Loucy (cell line): ENCODE measurements at regions not wholly inside any gene's neighbourhood (a gene's known extent, or its start where the extent isn't known, plus 50 kb on each side); places are given as distances from the start of the nearest gene placed in this dataset.

Source experiments
- H2AFZ ChIP-seq: fragments of 200-600 bp; sonication (generic); 2 replicates; pipeline ENCODE4 v1.6.0; 2016; ENCODE audit warnings: antibody characterized with exemption, mild to moderate bottlenecking, low read length, moderate library complexity
- H3F3A ChIP-seq: fragments of 200-600 bp; 2 replicates; pipeline ENCODE4 v1.6.0; 2016; ENCODE audit warnings: antibody characterized with exemption, low read depth, mild to moderate bottlenecking
- H3K27me3 ChIP-seq: fragments of 200-600 bp; sonication (generic); 2 replicates; pipeline ENCODE4 v1.6.1; 2014; ENCODE audit warnings: low read length, mild to moderate bottlenecking; ENCODE audit not compliant: insufficient read depth, poor library complexity, severe bottlenecking
- H3K36me3 ChIP-seq: fragments of 200-600 bp; sonication (generic); 2 replicates; pipeline ENCODE4 v1.6.1; 2016; ENCODE audit warnings: low read length; ENCODE audit not compliant: insufficient read depth
- H3K4me1 ChIP-seq: fragments of 200-600 bp; sonication (generic); 2 replicates; pipeline ENCODE4 v1.5.1; 2014; ENCODE audit warnings: low read length, mild to moderate bottlenecking; ENCODE audit not compliant: insufficient read depth, poor library complexity, severe bottlenecking
- H3K4me2 ChIP-seq: fragments of 200-600 bp; sonication (generic); 2 replicates; pipeline ENCODE4 v1.6.0; 2014; ENCODE audit warnings: antibody characterized with exemption, low read length, low read depth, mild to moderate bottlenecking; ENCODE audit not compliant: poor library complexity, severe bottlenecking
- H3K4me3 ChIP-seq: fragments of 200-600 bp; sonication (generic); 2 replicates; pipeline ENCODE4 v1.5.1; 2014; ENCODE audit warnings: low read length, mild to moderate bottlenecking, mixed read lengths; ENCODE audit not compliant: poor library complexity, severe bottlenecking
- H3K79me2 ChIP-seq: fragments of 200-600 bp; sonication (generic); 2 replicates; pipeline ENCODE4 v1.6.1; 2014; ENCODE audit warnings: low read length; ENCODE audit not compliant: insufficient read depth
- H3K9ac ChIP-seq: fragments of 200-600 bp; sonication (generic); 2 replicates; pipeline ENCODE4 v1.6.0; 2014; ENCODE audit warnings: mild to moderate bottlenecking, low read depth, low read length, moderate library complexity; ENCODE audit not compliant: poor library complexity, severe bottlenecking
- H3K9me2 ChIP-seq: fragments of 200-600 bp; sonication (generic); replicated peaks from 2 replicates; pipeline ENCODE4 v1.6.1; 2016; ENCODE audit warnings: low read depth, low read length, mixed read lengths
- H3K9me3 ChIP-seq: fragments of 200-600 bp; sonication (generic); 2 replicates; pipeline ENCODE4 v1.6.1; 2014; ENCODE audit warnings: mild to moderate bottlenecking, antibody characterized with exemption, low read length, low read depth; ENCODE audit not compliant: insufficient read depth
- H4K20me1 ChIP-seq: fragments of 200-600 bp; sonication (generic); 2 replicates; pipeline ENCODE4 v1.6.0; 2014; ENCODE audit warnings: antibody characterized with exemption, low read length, mild to moderate bottlenecking; ENCODE audit not compliant: insufficient read depth, poor library complexity, severe bottlenecking
- EZH2phosphoT487 ChIP-seq: fragments of 200-600 bp; IDR thresholded peaks from 2 replicates; pipeline ENCODE4 v1.6.1; 2018; ENCODE audit warnings: antibody characterized with exemption, mild to moderate bottlenecking, moderate library complexity, borderline replicate concordance
- TF ChIP-seq, protein P1 (sequence below): fragments of 200-600 bp; sonication (generic); conservative IDR thresholded peaks from 2 replicates; pipeline ENCODE4 v1.5.1; 2014; ENCODE audit warnings: mild to moderate bottlenecking, antibody characterized with exemption, low read length

DNA sequence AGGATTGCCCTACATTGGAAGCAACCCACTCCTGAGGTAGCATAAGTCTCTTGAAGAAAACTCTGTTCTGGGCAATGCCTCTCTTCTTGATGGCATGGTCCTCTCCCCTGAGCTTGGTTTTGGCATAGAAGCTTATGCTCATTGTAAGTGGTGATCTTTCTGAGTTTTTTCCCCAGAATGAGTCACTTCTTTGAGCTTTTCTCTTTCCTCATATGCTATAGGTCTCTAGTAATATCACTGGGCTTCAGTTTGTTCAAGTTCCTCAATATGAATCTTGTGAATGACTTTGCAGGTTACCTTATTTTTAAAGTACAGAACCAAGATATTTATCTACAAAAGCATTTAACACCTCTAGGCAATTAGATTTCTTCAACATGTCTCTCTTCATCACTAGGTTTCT, 76.5 kb upstream of the ATG10 start:
- no peak overlapping the region for H3K4me2 ChIP-seq
- H3K4me1 ChIP-seq, result no peaks in the 10 kb centered on the region
- H3K4me3 ChIP-seq, result no peak overlapping the region

DNA sequence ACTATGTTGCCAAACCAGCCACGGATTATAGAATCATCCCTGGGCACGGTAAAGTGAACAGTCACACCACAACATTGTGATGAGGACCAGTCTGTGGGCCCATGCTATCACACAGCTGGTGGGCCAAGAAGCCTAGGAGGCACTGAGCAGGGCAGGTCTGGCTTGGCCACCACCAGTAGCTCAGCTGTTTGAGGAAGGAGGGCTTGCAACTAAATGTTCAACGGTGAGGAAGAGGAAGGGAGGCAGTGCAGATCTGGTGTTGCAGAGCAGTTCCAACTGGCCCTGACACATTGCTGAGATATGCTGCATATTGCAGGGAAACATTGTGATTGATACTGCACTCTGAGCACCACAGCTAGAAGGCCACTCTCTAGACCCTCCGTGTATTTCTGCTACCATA, 77.9 kb upstream of the ATG10 start:
- H3K4me1 ChIP-seq, result no peaks in the 10 kb centered on the region
- H3K79me2 ChIP-seq, result no peaks in the 10 kb centered on the region
- H3K27me3 ChIP-seq, result no peaks in the 10 kb centered on the region
- H3K4me3 ChIP-seq, result no peak overlapping the region
- no peak overlapping the region for H3K9ac ChIP-seq
- peaks cover 5% of the 10 kb centered on the region; the same call in 1 of the 2 replicates for H3K9me3 ChIP-seq
- H2AFZ ChIP-seq, result no peak overlapping the region
- no peaks in the 10 kb centered on the region for H3F3A ChIP-seq
- no peaks in the 10 kb centered on the region for H3K9me2 ChIP-seq
- TF ChIP-seq, protein P1, sequence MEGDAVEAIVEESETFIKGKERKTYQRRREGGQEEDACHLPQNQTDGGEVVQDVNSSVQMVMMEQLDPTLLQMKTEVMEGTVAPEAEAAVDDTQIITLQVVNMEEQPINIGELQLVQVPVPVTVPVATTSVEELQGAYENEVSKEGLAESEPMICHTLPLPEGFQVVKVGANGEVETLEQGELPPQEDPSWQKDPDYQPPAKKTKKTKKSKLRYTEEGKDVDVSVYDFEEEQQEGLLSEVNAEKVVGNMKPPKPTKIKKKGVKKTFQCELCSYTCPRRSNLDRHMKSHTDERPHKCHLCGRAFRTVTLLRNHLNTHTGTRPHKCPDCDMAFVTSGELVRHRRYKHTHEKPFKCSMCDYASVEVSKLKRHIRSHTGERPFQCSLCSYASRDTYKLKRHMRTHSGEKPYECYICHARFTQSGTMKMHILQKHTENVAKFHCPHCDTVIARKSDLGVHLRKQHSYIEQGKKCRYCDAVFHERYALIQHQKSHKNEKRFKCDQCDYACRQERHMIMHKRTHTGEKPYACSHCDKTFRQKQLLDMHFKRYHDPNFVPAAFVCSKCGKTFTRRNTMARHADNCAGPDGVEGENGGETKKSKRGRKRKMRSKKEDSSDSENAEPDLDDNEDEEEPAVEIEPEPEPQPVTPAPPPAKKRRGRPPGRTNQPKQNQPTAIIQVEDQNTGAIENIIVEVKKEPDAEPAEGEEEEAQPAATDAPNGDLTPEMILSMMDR, result no peak
- no peak for TF ChIP-seq EZH2phosphoT487
- no peak overlapping the region for H3K4me2 ChIP-seq
- H4K20me1 ChIP-seq, result no peaks in the 10 kb centered on the region
- H3K36me3 ChIP-seq, result no peaks in the 10 kb centered on the region

More for the DNA sequence above, 76.5 kb upstream of the ATG10 start:
- Histone ChIP-seq H4K20me1 (no peaks in the 10 kb centered on the region), H3K79me2 (no peaks in the 10 kb centered on the region), H3K9me2 (no peaks in the 10 kb centered on the region), H2AFZ (no peak overlapping the region), H3K9me3 (peaks cover 5% of the 10 kb centered on the region; the same call in 1 of the 2 replicates), H3K9ac (no peak overlapping the region), H3K27me3 (no peaks in the 10 kb centered on the region), H3F3A (no peaks in the 10 kb centered on the region), H3K36me3 (no peaks in the 10 kb centered on the region)
- TF ChIP-seq, protein P1, result no peak
- no peak for TF ChIP-seq EZH2phosphoT487

DNA sequence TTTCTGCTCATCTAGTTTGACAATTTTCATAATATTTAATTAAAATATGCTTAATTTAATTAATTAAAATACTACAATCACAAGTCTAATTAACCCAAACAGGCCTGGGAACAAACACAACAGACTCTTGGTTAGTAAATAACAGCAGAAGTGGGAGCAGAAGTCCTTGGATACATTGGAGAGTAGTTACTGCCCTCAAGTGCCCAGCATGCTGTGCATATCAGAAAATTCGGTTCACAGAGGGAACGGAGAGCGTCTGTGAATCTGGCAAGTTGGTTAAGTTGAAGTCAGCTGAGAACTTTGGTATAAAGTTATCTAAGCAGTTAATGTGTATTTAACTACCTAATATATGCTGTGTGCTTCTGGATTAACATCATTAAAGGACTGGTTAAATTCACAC, 87.0 kb upstream of the ATG10 start:
- H2AFZ ChIP-seq, result no peak overlapping the region
- H3K79me2 ChIP-seq, result no peaks in the 10 kb centered on the region
- no peak for TF ChIP-seq EZH2phosphoT487
- TF ChIP-seq, protein P1, result no peak
- no peak overlapping the region for H3K9ac ChIP-seq
- H3K27me3 ChIP-seq, result no peaks in the 10 kb centered on the region
- no peaks in the 10 kb centered on the region for H3K9me3 ChIP-seq
- H3F3A ChIP-seq, result no peaks in the 10 kb centered on the region
- H3K36me3 ChIP-seq, result no peaks in the 10 kb centered on the region
- H3K4me1 ChIP-seq, result no peaks in the 10 kb centered on the region
- no peaks in the 10 kb centered on the region for H3K9me2 ChIP-seq
- no peak overlapping the region for H3K4me2 ChIP-seq
- no peaks in the 10 kb centered on the region for H4K20me1 ChIP-seq
- no peak overlapping the region for H3K4me3 ChIP-seq
